Endothelial cell of umbilical vein (primary cell): ENCODE measurements at regions not wholly inside any gene's neighbourhood (a gene's known extent, or its start where the extent isn't known, plus 50 kb on each side); places are given as distances from the start of the nearest gene placed in this dataset.
"Not testable (repeated sequence)": the region's sequence is repeated elsewhere in the genome, so short reads cannot be mapped to it uniquely, and the experiment has no call there.

Experiments used
- BruUV-seq: library from RNA; stranded (reverse); fragments of 400-500 nt; replicated peaks from 2 replicates; lab custom pipeline; 2021; lab: Mats Ljungman, UMichigan
- CTCF ChIA-PET: fragments of 300-600, 350-600 bp; sonication (Branson Sonifier 250); formaldehyde crosslinking; loops from one replicate; lab custom pipeline; 2021; ENCODE audit warnings: antibody characterized with exemption, inconsistent platforms; lab: Charles Lee
- POLR2A ChIA-PET: fragments of 300-600, 350-600 bp; sonication (Branson Sonifier 250); formaldehyde crosslinking; loops from one replicate; lab custom pipeline; 2021; ENCODE audit warnings: antibody characterized with exemption, inconsistent platforms; lab: Charles Lee
- DNase-seq: peaks from one replicate; pipeline ENCODE4 v3.0.0-alpha.2; 2011; ENCODE audit warnings: low read depth, low spot score
- FAIRE-seq: peaks from 2 replicates; lab custom pipeline; 2011; peaks lifted over from hg19 to GRCh38; lab: Jason Lieb, UNC
- H2AFZ ChIP-seq: 2 replicates; pipeline ENCODE4 v1.6.0; 2012; ENCODE audit warnings: low read depth, low read length, control low read depth, inconsistent platforms
- H3K27ac ChIP-seq: 2 replicates; pipeline ENCODE4 v1.5.1; 2011; ENCODE audit warnings: low read depth, mild to moderate bottlenecking, control low read depth, low read length, moderate library complexity; ENCODE audit not compliant: insufficient read depth
- H3K27me3 ChIP-seq, 2 experiments: 2 replicates each; pipeline versions ENCODE4 v1.6.0 to v1.6.1; 2011; ENCODE audit warnings: low read length in 2 of 2, mixed read lengths in 1 of 2; ENCODE audit not compliant: control insufficient read depth in 2 of 2, insufficient read depth in 2 of 2
- H3K36me3 ChIP-seq, 2 experiments: 2 replicates in 1 of 2; 3 replicates in 1 of 2; pipeline ENCODE4 v1.5.1; 2011; ENCODE audit warnings: low read length in 2 of 2, mild to moderate bottlenecking in 1 of 2, moderate library complexity in 1 of 2; ENCODE audit not compliant: control insufficient read depth in 2 of 2, insufficient read depth in 2 of 2; ENCODE audit errors: extremely low read depth in 1 of 2
- H3K4me1 ChIP-seq: 3 replicates; pipeline ENCODE4 v1.5.1; 2011; ENCODE audit warnings: mild to moderate bottlenecking, low read length; ENCODE audit not compliant: control insufficient read depth, insufficient read depth; ENCODE audit errors: extremely low read depth
- H3K4me2 ChIP-seq: 2 replicates; pipeline ENCODE4 v1.6.1; 2011; ENCODE audit warnings: low read length, control low read depth, mixed read lengths; ENCODE audit not compliant: insufficient read depth
- H3K4me3 ChIP-seq, 3 experiments: fragments of 200-600 bp in 1 of 3; sonication (generic), shearing (Covaris generic) in 1 of 3; replicated peaks in 1 of 3; 2 replicates each; pipeline ENCODE4 v1.5.1; 2011 to 2016; ENCODE audit warnings: control low read depth in 3 of 3, low read length in 3 of 3, mild to moderate bottlenecking in 2 of 3, inconsistent platforms in 1 of 3, low read depth in 1 of 3, moderate library complexity in 1 of 3; ENCODE audit not compliant: insufficient read depth in 1 of 3
- H3K79me2 ChIP-seq: 2 replicates; pipeline ENCODE4 v1.6.0; 2012; ENCODE audit warnings: low read length, inconsistent platforms; ENCODE audit not compliant: control insufficient read depth, insufficient read depth
- H3K9ac ChIP-seq: replicated peaks from 2 replicates; pipeline ENCODE3; 2011; ENCODE audit warnings: low read length, control low read depth; ENCODE audit not compliant: insufficient read depth; ENCODE audit errors: extremely low read depth
- H3K9me1 ChIP-seq: replicated peaks from 3 replicates; pipeline ENCODE4 v1.6.0; 2011; ENCODE audit warnings: mild to moderate bottlenecking, low read length; ENCODE audit not compliant: control insufficient read depth, insufficient read depth; ENCODE audit errors: extremely low read depth
- H3K9me3 ChIP-seq: replicated peaks from 2 replicates; pipeline ENCODE4 v1.5.1; 2012; ENCODE audit warnings: low read length, inconsistent platforms; ENCODE audit not compliant: control insufficient read depth, insufficient read depth
- H4K20me1 ChIP-seq: replicated peaks from 2 replicates; pipeline ENCODE3; 2011; ENCODE audit warnings: mild to moderate bottlenecking, low read length; ENCODE audit not compliant: control insufficient read depth, insufficient read depth; ENCODE audit errors: extremely low read depth
- GATA2 ChIP-seq: IDR thresholded peaks from 2 replicates; pipeline ENCODE4 v1.7.0; 2011; ENCODE audit warnings: low read depth, mild to moderate bottlenecking, moderate library complexity, mixed read lengths, low read length; ENCODE audit not compliant: insufficient read length, insufficient read depth
- POLR2A ChIP-seq: IDR thresholded peaks from 2 replicates; pipeline ENCODE4 v1.6.1; 2012; ENCODE audit warnings: low read depth, mild to moderate bottlenecking, control low read depth, low read length
- POLR2AphosphoS5 ChIP-seq: IDR thresholded peaks from 2 replicates; pipeline ENCODE4 v1.6.1; 2012; ENCODE audit warnings: low read depth, mild to moderate bottlenecking, control low read depth, low read length, moderate library complexity; ENCODE audit not compliant: insufficient read depth
- dilution Hi-C: fragments of 300-500 bp; cut with MboI; formaldehyde crosslinking; loops from one replicate; pipeline ENCODE4 v1.15.0; 2019; ENCODE audit warnings: low sequenced_read_pairs; ENCODE audit not compliant: extremely low pct_ligation_motif_present
- intact Hi-C: fragments of 100-400 bp; cut with micrococcal nuclease; formaldehyde crosslinking; loops from one replicate; pipeline ENCODE4 v1.10.0; 2022

DNA sequence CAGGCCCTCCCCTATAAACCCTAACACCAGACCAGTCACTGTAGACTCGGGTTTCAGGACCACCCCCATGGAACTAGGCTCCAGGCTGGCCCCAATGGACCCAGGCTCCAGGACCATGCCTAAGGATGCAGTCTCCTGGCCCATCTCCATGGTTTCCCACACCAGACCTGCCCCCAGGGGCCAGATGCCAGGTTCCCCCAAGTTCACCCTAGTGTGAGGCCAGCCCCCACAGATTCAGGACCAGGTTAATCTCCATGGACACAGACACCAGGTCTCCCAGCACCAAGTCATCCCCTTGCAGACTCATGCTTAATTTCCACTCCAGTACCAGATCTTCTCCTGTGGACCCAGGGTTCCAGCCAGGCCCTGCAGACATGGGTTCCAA, 103.8 kb upstream of the LANCL2 start:
- no peaks in the 10 kb centered on the region for H3K9me1 ChIP-seq
- DNase-seq (no peak), FAIRE-seq (no peak)
- no peak overlapping the region for H3K4me3 ChIP-seq
- dilution Hi-C loops (no loop called here), intact Hi-C loops (no loop called here)
- no peak overlapping the region for H2AFZ ChIP-seq
- peaks cover 13 to 42% of the 10 kb centered on the region in 2 experiments for H3K27me3 ChIP-seq
- H3K4me1 ChIP-seq = no peaks in the 10 kb centered on the region
- TF ChIP-seq POLR2A (no peak), GATA2 (no peak), POLR2AphosphoS5 (no peak)
- no peak overlapping the region for H3K4me2 ChIP-seq
- no peak overlapping the region for H3K27ac ChIP-seq
- H3K9ac ChIP-seq = no peak overlapping the region
- H4K20me1 ChIP-seq = no peaks in the 10 kb centered on the region
- ChIA-PET POLR2A (no interaction called here), CTCF (interaction anchor here (1.1 kb wide), 1 partner anchor 9 kb away, joined by 3 read pairs; no protein-coding TSS in a partner anchor)
- no peaks in the 10 kb centered on the region for H3K9me3 ChIP-seq
- BruUV-seq = no TSS peak
- no peaks in the 10 kb centered on the region for H3K79me2 ChIP-seq
- H3K36me3 ChIP-seq = no peaks in the 10 kb centered on the region

- H3K27me3 ChIP-seq = peaks cover 11 to 20% of the 10 kb centered on the region in 2 experiments
- H3K9me1 ChIP-seq, H3K27ac ChIP-seq, H3K36me3 ChIP-seq, FAIRE-seq, H3K4me2 ChIP-seq, dilution Hi-C loops, H3K9ac ChIP-seq, DNase-seq, H4K20me1 ChIP-seq, H3K4me1 ChIP-seq, intact Hi-C loops, H3K9me3 ChIP-seq, POLR2A ChIA-PET, BruUV-seq, H2AFZ ChIP-seq, H3K79me2 ChIP-seq, H3K4me3 ChIP-seq: not testable (repeated sequence)
- CTCF ChIA-PET = interaction anchor here (1.1 to 5.2 kb wide), 5 partner anchors 10 to 492 kb away, joined by 3 to 32 read pairs (median 5); no protein-coding TSS in a partner anchor
Observed at GRCh38 chr7:55265328-55265727, 99.8 kb upstream of the LANCL2 start.
